GM12892 (cell line): ENCODE measurements at regions not wholly inside any gene's neighbourhood (a gene's known extent, or its start where the extent isn't known, plus 50 kb on each side); places are given as distances from the start of the nearest gene placed in this dataset.

Source experiments
- POLR2A ChIP-seq: IDR thresholded peaks from 2 replicates; pipeline ENCODE4 v1.6.1; 2011; ENCODE audit warnings: low read depth, low read length, control low read depth
- POLR2AphosphoS5 ChIP-seq: IDR thresholded peaks from 2 replicates; pipeline ENCODE4 v1.6.1; 2011; ENCODE audit warnings: low read depth, low read length, control low read depth
- TAF1 ChIP-seq: IDR thresholded peaks from 2 replicates; pipeline ENCODE4 v1.6.1; 2011; ENCODE audit warnings: low read depth, mild to moderate bottlenecking, control low read depth, low read length, borderline replicate concordance

DNA sequence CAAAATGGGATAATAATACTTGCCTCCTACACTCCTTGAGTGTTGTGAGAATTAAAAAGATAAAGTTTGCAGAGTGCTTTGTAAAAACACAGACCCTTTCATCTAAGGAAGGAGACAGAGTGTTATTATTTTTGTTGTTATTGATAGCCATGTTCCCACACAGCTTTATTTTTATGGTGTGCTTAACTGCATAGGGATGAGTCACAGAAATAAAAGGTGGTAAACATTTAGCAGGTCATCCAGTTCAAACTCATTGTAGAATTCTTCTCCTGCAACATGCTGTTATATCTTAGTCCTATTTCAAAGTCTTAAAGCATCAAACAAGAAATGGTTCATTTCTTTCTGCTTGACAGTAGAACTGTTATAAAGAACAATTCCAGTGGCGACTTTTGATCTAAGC is 367.5 kb upstream of the ACTBL2 start:
- TF ChIP-seq TAF1 (no peak), POLR2AphosphoS5 (no peak), POLR2A (no peak)
